Kidney (tissue), 13 donors: ENCODE measurements at regions not wholly inside any gene's neighbourhood (a gene's known extent, or its start where the extent isn't known, plus 50 kb on each side); places are given as distances from the start of the nearest gene placed in this dataset.

Experiments used
- DNase-seq, 5 donors: peaks; one replicate each; pipeline ENCODE4 v3.0.0-alpha.2; 2013 to 2020
- FAIRE-seq: peaks from 2 replicates; lab custom pipeline; 2012; peaks lifted over from hg19 to GRCh38; lab: Jason Lieb, UNC
- H3K27ac ChIP-seq, 2 donors: one replicate each; pipeline ENCODE4 v1.7.0; 2013; ENCODE audit warnings: low read depth in 2 of 2, low read length in 2 of 2, inconsistent platforms in 1 of 2
- H3K27me3 ChIP-seq: one replicate; pipeline ENCODE4 v1.7.1; 2013; ENCODE audit warnings: low read length, inconsistent platforms; ENCODE audit not compliant: control insufficient read depth, insufficient read depth
- H3K36me3 ChIP-seq, 3 donors: one replicate each; pipeline versions ENCODE4 v1.7.0 to v1.7.1; 2013; ENCODE audit warnings: low read length in 3 of 3, control low read depth in 1 of 3, inconsistent platforms in 1 of 3; ENCODE audit not compliant: insufficient read depth in 3 of 3, control insufficient read depth in 2 of 3
- H3K4me1 ChIP-seq, 3 donors: one replicate each; pipeline versions ENCODE4 v1.7.0 to v1.7.1; 2013; ENCODE audit warnings: low read length in 3 of 3, inconsistent platforms in 1 of 3, low read depth in 1 of 3; ENCODE audit not compliant: control insufficient read depth in 2 of 3, insufficient read depth in 2 of 3
- H3K4me3 ChIP-seq, 3 donors: one replicate each; pipeline versions ENCODE4 v1.7.0 to v1.8.1; 2013; ENCODE audit warnings: low read length in 3 of 3, control low read depth in 1 of 3, inconsistent platforms in 1 of 3
- H3K9ac ChIP-seq, 3 donors: one replicate each; pipeline versions ENCODE4 v1.7.0 to v1.7.1; 2013; ENCODE audit warnings: low read length in 3 of 3, control low read depth in 1 of 3, inconsistent platforms in 1 of 3
- H3K9me3 ChIP-seq, 3 donors: one replicate each; pipeline versions ENCODE4 v1.7.0 to v1.7.1; 2013; ENCODE audit warnings: low read length in 3 of 3, control low read depth in 1 of 3, inconsistent platforms in 1 of 3; ENCODE audit not compliant: control insufficient read depth in 2 of 3, insufficient read depth in 1 of 3
- intact Hi-C: fragments of 100-400 bp; cut with DNase I; formaldehyde crosslinking; loops from one replicate; pipeline ENCODE4 v1.11.1; 2022
- TF ChIP-seq, protein P1 (sequence below): IDR thresholded peaks from 3 replicates; pipeline ENCODE4 v1.5.1; 2012; ENCODE audit warnings: mild to moderate bottlenecking, moderate library complexity, borderline replicate concordance; ENCODE audit not compliant: insufficient read depth; ENCODE audit errors: extremely low read depth
- donor health status: control.
- donor health status: control.
- donor health status: control.
- donor health status: control.
- donor health status: control.
- donor health status: DM: yes; HTN: yes; CAD: no.
- donor health status: Normal renal cell carcinoma (clear cell type).

GRCh38 chr15:37361621-37362020 is 261.3 kb upstream of the MEIS2 start:
- Histone ChIP-seq H3K9me3 (no peaks in the 10 kb centered on the region), H3K9ac (no peak overlapping the region), H3K36me3 (no peaks in the 10 kb centered on the region), H3K27ac (no peak overlapping the region), H3K4me3 (no peak overlapping the region), H3K4me1 (no peaks in the 10 kb centered on the region), H3K27me3 (no peaks in the 10 kb centered on the region)
- DNase-seq (no peak), FAIRE-seq (no peak)
- intact Hi-C loops, result no loop called here
- TF ChIP-seq, protein P1, sequence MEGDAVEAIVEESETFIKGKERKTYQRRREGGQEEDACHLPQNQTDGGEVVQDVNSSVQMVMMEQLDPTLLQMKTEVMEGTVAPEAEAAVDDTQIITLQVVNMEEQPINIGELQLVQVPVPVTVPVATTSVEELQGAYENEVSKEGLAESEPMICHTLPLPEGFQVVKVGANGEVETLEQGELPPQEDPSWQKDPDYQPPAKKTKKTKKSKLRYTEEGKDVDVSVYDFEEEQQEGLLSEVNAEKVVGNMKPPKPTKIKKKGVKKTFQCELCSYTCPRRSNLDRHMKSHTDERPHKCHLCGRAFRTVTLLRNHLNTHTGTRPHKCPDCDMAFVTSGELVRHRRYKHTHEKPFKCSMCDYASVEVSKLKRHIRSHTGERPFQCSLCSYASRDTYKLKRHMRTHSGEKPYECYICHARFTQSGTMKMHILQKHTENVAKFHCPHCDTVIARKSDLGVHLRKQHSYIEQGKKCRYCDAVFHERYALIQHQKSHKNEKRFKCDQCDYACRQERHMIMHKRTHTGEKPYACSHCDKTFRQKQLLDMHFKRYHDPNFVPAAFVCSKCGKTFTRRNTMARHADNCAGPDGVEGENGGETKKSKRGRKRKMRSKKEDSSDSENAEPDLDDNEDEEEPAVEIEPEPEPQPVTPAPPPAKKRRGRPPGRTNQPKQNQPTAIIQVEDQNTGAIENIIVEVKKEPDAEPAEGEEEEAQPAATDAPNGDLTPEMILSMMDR, result no peak

DNA sequence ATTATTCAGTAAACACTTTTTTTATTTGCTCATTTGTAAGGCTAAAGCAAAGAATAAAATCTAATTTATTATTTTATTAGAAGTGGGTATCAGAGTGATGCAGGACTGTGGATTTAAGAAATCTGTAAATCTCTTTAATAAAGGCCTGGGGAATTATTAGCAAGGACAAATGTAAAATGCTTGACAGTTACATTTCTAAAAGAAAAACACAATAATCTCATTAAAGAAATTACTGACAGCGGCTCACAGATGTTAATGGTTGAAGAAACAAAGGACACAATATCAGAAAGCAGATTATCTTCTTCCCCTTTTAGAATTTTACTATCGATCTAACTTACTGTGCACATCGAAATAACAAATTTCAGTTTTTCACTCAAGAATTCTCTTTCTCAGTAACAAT is 262.1 kb upstream of the MEIS2 start:
- H3K36me3 ChIP-seq, result no peaks in the 10 kb centered on the region
- DNase-seq (no peak), FAIRE-seq (no peak)
- H3K27me3 ChIP-seq, result no peaks in the 10 kb centered on the region
- H3K9me3 ChIP-seq, result no peaks in the 10 kb centered on the region
- H3K9ac ChIP-seq, result no peak overlapping the region
- TF ChIP-seq, protein P1, result no peak
- H3K4me3 ChIP-seq, result no peak overlapping the region
- no peak overlapping the region for H3K27ac ChIP-seq
- H3K4me1 ChIP-seq, result no peaks in the 10 kb centered on the region
- intact Hi-C loops, result no loop called here

- H3K36me3 ChIP-seq, result no peaks in the 10 kb centered on the region
- DNase-seq, result no peak
- intact Hi-C loops, result no loop called here
- H3K9me3 ChIP-seq, result no peaks in the 10 kb centered on the region
- FAIRE-seq, result no peak
- no peaks in the 10 kb centered on the region for H3K4me1 ChIP-seq
- TF ChIP-seq, protein P1, result no peak
- no peak overlapping the region for H3K27ac ChIP-seq
- no peak overlapping the region for H3K4me3 ChIP-seq
- no peak overlapping the region for H3K9ac ChIP-seq
- H3K27me3 ChIP-seq, result no peaks in the 10 kb centered on the region
Measured at GRCh38 chr15:37368961-37369360, 268.6 kb upstream of the MEIS2 start.

GRCh38 chr15:37370941-37371340 is 270.6 kb upstream of the MEIS2 start:
- DNase-seq, result no peak
- Histone ChIP-seq H3K27ac (no peak overlapping the region), H3K27me3 (no peaks in the 10 kb centered on the region), H3K4me3 (no peak overlapping the region), H3K9me3 (no peaks in the 10 kb centered on the region), H3K9ac (no peak overlapping the region), H3K4me1 (no peaks in the 10 kb centered on the region), H3K36me3 (no peaks in the 10 kb centered on the region)
- TF ChIP-seq, protein P1, result no peak
- intact Hi-C loops, result no loop called here
- FAIRE-seq, result no peak
